Uterus (tissue), 2 donors: ENCODE measurements at regions not wholly inside any gene's neighbourhood (a gene's known extent, or its start where the extent isn't known, plus 50 kb on each side); places are given as distances from the start of the nearest gene placed in this dataset.

Source experiments
- CTCF ChIP-seq, 4 experiments: fragments of 200-600 bp in 2 of 4; fragments of 450-650 bp in 2 of 4; sonication (generic) in 2 of 4; IDR thresholded peaks; one replicate each; pipeline ENCODE4 v1.5.1; 2016 to 2019; ENCODE audit warnings: antibody characterized with exemption in 4 of 4, mild to moderate bottlenecking in 2 of 4, moderate library complexity in 1 of 4
- POLR2A ChIP-seq, 2 donors: fragments of 450-650 bp; IDR thresholded peaks; one replicate each; pipeline ENCODE4 v1.6.1; 2016; ENCODE audit warnings: antibody characterized with exemption in 2 of 2, mild to moderate bottlenecking in 1 of 2, moderate library complexity in 1 of 2

GRCh38 chr10:64494901-64495300 is 973.7 kb downstream of the REEP3 start:
- TF ChIP-seq CTCF (IDR thresholded peaks at IDR 0.05), result no peak
- no peak for TF ChIP-seq POLR2A (IDR thresholded peaks at IDR 0.05)
